B cell (primary cell): ENCODE measurements at regions not wholly inside any gene's neighbourhood (a gene's known extent, or its start where the extent isn't known, plus 50 kb on each side); places are given as distances from the start of the nearest gene placed in this dataset.

Experiments
- ATAC-seq: fragments of 200-7000 bp; cut with Tn5 transposase; one replicate; pipeline ENCODE4 v1.10.0; 2021; ENCODE audit warnings: low read depth, mild to moderate bottlenecking, moderate number of reproducible peaks, moderate library complexity
- CTCF ChIA-PET: fragments of 350-600 bp; sonication (Branson Sonifier 250); formaldehyde crosslinking; loops from one replicate; lab custom pipeline; 2021; ENCODE audit warnings: antibody characterized with exemption, inconsistent platforms; lab: Charles Lee
- POLR2A ChIA-PET: fragments of 350-600 bp; sonication (Branson Sonifier 250); formaldehyde crosslinking; loops from one replicate; lab custom pipeline; 2021; ENCODE audit warnings: antibody characterized with exemption; lab: Charles Lee
- DNase-seq: peaks from one replicate; pipeline ENCODE4 v3.0.0; 2013
- H2AFZ ChIP-seq: 2 replicates; pipeline ENCODE4 v1.6.1; 2012; ENCODE audit warnings: mild to moderate bottlenecking, low read depth, low read length; ENCODE audit not compliant: insufficient read depth, poor library complexity, severe bottlenecking
- H3K27ac ChIP-seq, 2 donors: 1 replicate in 1 of 2; 2 replicates in 1 of 2; pipeline ENCODE4 v1.5.1; 2012 to 2013; ENCODE audit warnings: low read length in 2 of 2, mild to moderate bottlenecking in 2 of 2, moderate library complexity in 1 of 2
- H3K27me3 ChIP-seq, 4 experiments: fragments of 200-600 bp in 1 of 4; sonication (generic) in 1 of 4; replicated peaks in 1 of 4; 1 replicate in 2 of 4; 2 replicates in 2 of 4; pipeline versions ENCODE4 v1.6.1 to v1.7.0; 2013 to 2016; ENCODE audit warnings: low read length in 3 of 4, mild to moderate bottlenecking in 2 of 4, mixed read lengths in 1 of 4, moderate library complexity in 1 of 4; ENCODE audit not compliant: insufficient read depth in 4 of 4, control insufficient read depth in 3 of 4; ENCODE audit errors: control extremely low read depth in 1 of 4
- H3K36me3 ChIP-seq, 2 experiments: replicated peaks in 1 of 2; 1 replicate in 1 of 2; 2 replicates in 1 of 2; pipeline versions ENCODE4 v1.6.1 to v1.7.1; 2013; ENCODE audit warnings: low read length in 1 of 2; ENCODE audit not compliant: insufficient read depth in 2 of 2, control insufficient read depth in 1 of 2; ENCODE audit errors: control extremely low read depth in 1 of 2, extremely low read depth in 1 of 2
- H3K4me1 ChIP-seq, 2 donors: fragments of 200-600 bp in 1 of 2; sonication (generic) in 1 of 2; 1 replicate in 1 of 2; 2 replicates in 1 of 2; pipeline versions ENCODE4 v1.5.1 to v1.6.1; 2013 to 2017; ENCODE audit warnings: low read length in 2 of 2; ENCODE audit not compliant: control insufficient read depth in 2 of 2, insufficient read depth in 2 of 2
- H3K4me2 ChIP-seq: replicated peaks from 2 replicates; pipeline ENCODE3; 2012; ENCODE audit warnings: mild to moderate bottlenecking, low read depth, low read length; ENCODE audit not compliant: poor library complexity, severe bottlenecking
- H3K4me3 ChIP-seq, 5 experiments: fragments of 200-600 bp in 1 of 5; sonication (generic) in 1 of 5; 1 replicate in 3 of 5; 2 replicates in 2 of 5; pipeline versions ENCODE4 v1.5.1 to v1.7.0; 2011 to 2016; ENCODE audit warnings: low read length in 4 of 5, mild to moderate bottlenecking in 4 of 5, low read depth in 2 of 5, control low read depth in 1 of 5, moderate library complexity in 1 of 5; ENCODE audit not compliant: insufficient read depth in 1 of 5; ENCODE audit errors: control extremely low read depth in 1 of 5, extremely low read depth in 1 of 5
- H3K79me2 ChIP-seq: fragments of 200-600 bp; sonication (generic); one replicate; pipeline ENCODE4 v1.6.0; 2016; ENCODE audit warnings: low read length; ENCODE audit not compliant: control insufficient read depth, insufficient read depth
- H3K9ac ChIP-seq: fragments of 200-600 bp; sonication (generic); 2 replicates; pipeline ENCODE4 v1.6.1; 2017; ENCODE audit warnings: mild to moderate bottlenecking, low read length, moderate library complexity
- H3K9me3 ChIP-seq, 3 donors: one replicate each; pipeline versions ENCODE4 v1.6.1 to v1.7.1; 2013; ENCODE audit warnings: low read length in 2 of 3; ENCODE audit not compliant: control insufficient read depth in 2 of 3, insufficient read depth in 1 of 3; ENCODE audit errors: control extremely low read depth in 1 of 3
- H4K20me1 ChIP-seq: 2 replicates; pipeline ENCODE4 v1.6.0; 2012; ENCODE audit warnings: mild to moderate bottlenecking, low read length; ENCODE audit not compliant: insufficient read depth, control insufficient read depth, poor library complexity, severe bottlenecking
- H3K27ac Mint-ChIP-seq: one replicate; pipeline ENCODE4 v1.8.0; 2021; ENCODE audit warnings: mixed read lengths
- H3K27me3 Mint-ChIP-seq: one replicate; pipeline ENCODE4 v1.8.0; 2021; ENCODE audit warnings: mixed read lengths
- H3K4me1 Mint-ChIP-seq: one replicate; pipeline ENCODE4 v1.8.0; 2021; ENCODE audit warnings: mixed read lengths
- H3K4me3 Mint-ChIP-seq: one replicate; pipeline ENCODE4 v1.8.0; 2021; ENCODE audit warnings: mixed read lengths
- H3K9me3 Mint-ChIP-seq: one replicate; pipeline ENCODE4 v1.8.0; 2022; ENCODE audit warnings: mixed read lengths; ENCODE audit not compliant: insufficient read depth
- EZH2 ChIP-seq: IDR thresholded peaks from 2 replicates; pipeline ENCODE4 v1.6.1; 2012; ENCODE audit warnings: borderline replicate concordance, low read depth, mild to moderate bottlenecking, moderate library complexity, low read length; ENCODE audit not compliant: insufficient read depth, poor library complexity, severe bottlenecking
- WGBS: methylation state at CpG from one replicate; pipeline ENCODE4 v1.1.5; 2013; ENCODE audit warnings: missing lambda C conversion rate; ENCODE audit not compliant: insufficient coverage; 5-methylcytosine and 5-hydroxymethylcytosine counted together
- intact Hi-C: fragments of 100-400 bp; cut with micrococcal nuclease; formaldehyde crosslinking; loops from one replicate; pipeline ENCODE4 v1.10.0; 2022
- TF ChIP-seq, protein P1 (sequence below): fragments of 200-600 bp; IDR thresholded peaks from one replicate; pipeline ENCODE4 v1.8.0; 2022; ENCODE audit warnings: antibody characterized with exemption, mild to moderate bottlenecking

DNA sequence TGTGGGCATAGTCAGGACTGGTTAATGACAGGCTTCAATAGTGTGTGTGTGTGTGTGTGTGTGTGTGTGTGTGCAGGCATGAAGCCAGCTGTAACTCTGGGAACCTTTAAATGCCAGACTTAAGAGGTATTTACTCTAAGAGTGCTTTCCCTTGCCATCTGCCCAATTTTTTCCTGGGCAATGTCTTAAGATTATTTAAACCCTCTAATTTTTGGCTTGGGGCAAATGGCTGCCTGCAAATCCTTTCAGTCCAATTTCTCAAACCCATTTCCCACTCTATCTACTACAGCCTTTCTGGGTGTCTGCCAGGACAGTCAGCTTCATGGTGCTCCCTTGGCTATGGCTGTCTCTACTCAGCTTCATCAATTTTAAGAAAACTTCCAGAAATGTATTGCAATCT, 62.6 kb upstream of the C1GALT1 start:
- Histone ChIP-seq H3K27ac (no peak overlapping the region), H3K9ac (no peak overlapping the region), H3K27me3 (no peaks in the 10 kb centered on the region), H3K9me3 (no peaks in the 10 kb centered on the region), H3K4me2 (no peak overlapping the region), H4K20me1 (no peaks in the 10 kb centered on the region), H3K4me3 (no peak overlapping the region), H3K4me1 (no peaks in the 10 kb centered on the region), H3K79me2 (no peaks in the 10 kb centered on the region), H3K36me3 (no peaks in the 10 kb centered on the region), H2AFZ (no peak overlapping the region)
- CTCF ChIA-PET = interaction anchor here (0.6 kb wide), 1 partner anchor 305 kb away, joined by 3 read pairs; no protein-coding TSS in a partner anchor
- Mint-ChIP-seq H3K27ac (no peak overlapping the region), H3K9me3 (no peaks in the 10 kb centered on the region), H3K4me3 (no peak overlapping the region), H3K27me3 (no peaks in the 10 kb centered on the region), H3K4me1 (no peaks in the 10 kb centered on the region)
- ATAC-seq = no peak
- intact Hi-C loops = loop anchor here (5.0 kb wide), 1 partner anchor 38 kb away; no protein-coding TSS in a partner anchor
- POLR2A ChIA-PET = no interaction called here
- no peak for DNase-seq
- TF ChIP-seq, protein P1, sequence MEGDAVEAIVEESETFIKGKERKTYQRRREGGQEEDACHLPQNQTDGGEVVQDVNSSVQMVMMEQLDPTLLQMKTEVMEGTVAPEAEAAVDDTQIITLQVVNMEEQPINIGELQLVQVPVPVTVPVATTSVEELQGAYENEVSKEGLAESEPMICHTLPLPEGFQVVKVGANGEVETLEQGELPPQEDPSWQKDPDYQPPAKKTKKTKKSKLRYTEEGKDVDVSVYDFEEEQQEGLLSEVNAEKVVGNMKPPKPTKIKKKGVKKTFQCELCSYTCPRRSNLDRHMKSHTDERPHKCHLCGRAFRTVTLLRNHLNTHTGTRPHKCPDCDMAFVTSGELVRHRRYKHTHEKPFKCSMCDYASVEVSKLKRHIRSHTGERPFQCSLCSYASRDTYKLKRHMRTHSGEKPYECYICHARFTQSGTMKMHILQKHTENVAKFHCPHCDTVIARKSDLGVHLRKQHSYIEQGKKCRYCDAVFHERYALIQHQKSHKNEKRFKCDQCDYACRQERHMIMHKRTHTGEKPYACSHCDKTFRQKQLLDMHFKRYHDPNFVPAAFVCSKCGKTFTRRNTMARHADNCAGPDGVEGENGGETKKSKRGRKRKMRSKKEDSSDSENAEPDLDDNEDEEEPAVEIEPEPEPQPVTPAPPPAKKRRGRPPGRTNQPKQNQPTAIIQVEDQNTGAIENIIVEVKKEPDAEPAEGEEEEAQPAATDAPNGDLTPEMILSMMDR = no peak
- no peak for TF ChIP-seq EZH2

DNA sequence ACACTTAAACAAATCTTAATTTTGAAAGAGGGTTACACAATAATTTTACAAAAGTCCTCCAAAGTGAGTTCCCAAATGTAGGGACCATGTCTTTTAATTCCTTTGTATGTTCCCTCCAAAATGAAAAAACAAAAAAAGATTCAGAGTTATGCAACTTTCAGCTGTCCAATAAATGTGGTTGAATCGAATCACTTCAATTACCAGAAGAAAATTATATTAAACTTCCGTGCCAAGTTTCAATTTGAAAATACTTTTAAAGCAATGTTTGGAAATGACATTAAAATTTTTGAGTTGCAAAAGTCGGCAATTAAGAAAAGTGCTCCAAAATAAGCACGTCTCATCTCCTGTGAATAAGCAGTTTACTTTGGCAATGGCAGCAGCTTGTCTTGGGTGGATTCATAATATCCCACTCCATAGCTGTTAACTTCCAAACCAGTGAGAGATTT, 60.3 kb upstream of the C1GALT1 start:
- CTCF ChIA-PET = interaction anchor here (0.9 to 1.8 kb wide), 2 partner anchors 8 to 19 kb away, joined by 3 to 7 read pairs; no protein-coding TSS in a partner anchor
- no peaks in the 10 kb centered on the region for H3K9me3 Mint-ChIP-seq
- 100% methylated on average over 1 of the region's 4 CpGs for WGBS
- H3K4me3 Mint-ChIP-seq = no peak overlapping the region
- H4K20me1 ChIP-seq = no peaks in the 10 kb centered on the region
- H3K79me2 ChIP-seq = no peaks in the 10 kb centered on the region
- H3K27me3 Mint-ChIP-seq = no peaks in the 10 kb centered on the region
- no peak overlapping the region for H3K9ac ChIP-seq
- TF ChIP-seq, protein P1 = no peak
- TF ChIP-seq EZH2 = no peak
- peaks cover 4% of the 10 kb centered on the region for H3K4me1 Mint-ChIP-seq
- no peaks in the 10 kb centered on the region for H3K9me3 ChIP-seq
- H3K27ac Mint-ChIP-seq = no peak overlapping the region
- H3K4me1 ChIP-seq = no peaks in the 10 kb centered on the region
- H3K36me3 ChIP-seq = no peaks in the 10 kb centered on the region
- no peak for DNase-seq
- no peak overlapping the region for H2AFZ ChIP-seq
- no peak for ATAC-seq
- H3K4me3 ChIP-seq = no peak overlapping the region
- POLR2A ChIA-PET = no interaction called here
- no peak overlapping the region for H3K4me2 ChIP-seq
- intact Hi-C loops = loop anchor here (5.0 kb wide), 1 partner anchor 35 kb away; no protein-coding TSS in a partner anchor
- H3K27ac ChIP-seq = no peak overlapping the region
- H3K27me3 ChIP-seq = no peaks in the 10 kb centered on the region
